ENCODE measurements at regions not wholly inside any gene's neighbourhood (a gene's known extent, or its start where the extent isn't known, plus 50 kb on each side); places are given as distances from the start of the nearest gene placed in this dataset.

DNA sequence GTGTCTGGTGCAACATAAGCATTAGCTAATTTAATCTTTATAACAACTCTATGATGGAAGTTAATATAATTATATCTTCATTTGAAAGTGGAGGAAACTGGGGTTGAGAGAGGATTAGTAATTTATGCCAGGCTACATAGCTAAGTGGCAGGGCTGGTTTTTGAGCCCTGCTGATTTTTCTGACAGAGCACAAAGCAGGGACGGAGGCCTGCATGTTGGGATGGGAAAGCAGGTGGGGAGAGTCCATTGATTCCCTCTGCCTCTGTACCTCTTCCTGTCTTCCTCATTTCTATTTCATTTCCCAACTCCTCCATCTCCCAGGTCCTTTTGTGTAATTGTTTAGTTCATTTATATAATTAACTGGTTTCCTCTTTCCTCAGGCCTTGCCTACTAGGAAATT is 251.6 kb upstream of the ZPLD1 start:
- DNase-seq (ENCODE audit: low spot score): no peak
- Histone ChIP-seq H3K9ac (ENCODE audit: low read depth in 1 of 2, low read length in 2 of 2) (no peak overlapping the region), H3K27me3 (ENCODE audit: control insufficient read depth in 4 of 4, insufficient read depth in 4 of 4, low read length in 3 of 4) (no peaks in the 10 kb centered on the region), H3K4me3 (ENCODE audit: low read depth in 1 of 3, low read length in 3 of 3) (no peak overlapping the region), H3K36me3 (ENCODE audit: control insufficient read depth in 4 of 4, insufficient read depth in 3 of 4, low read depth in 1 of 4, low read length in 3 of 4) (no peaks in the 10 kb centered on the region), H3K4me1 (ENCODE audit: control insufficient read depth in 4 of 4, insufficient read depth in 4 of 4, low read length in 3 of 4) (peaks cover 4 to 35% (median 31%) of the 10 kb centered on the region in 4 donors), H3K9me3 (ENCODE audit: control insufficient read depth in 4 of 4, low read length in 3 of 4) (no peaks in the 10 kb centered on the region), H3K27ac (ENCODE audit: low read depth in 1 of 2, low read length in 2 of 2) (no peak overlapping the region)
- no peak for TF ChIP-seq GABPA (IDR thresholded peaks at IDR 0.05 in 1 of 2, conservative IDR thresholded peaks at IDR 0.05 in 1 of 2)
- 60% methylated on average over 1 of the region's 1 CpG for WGBS

DNA sequence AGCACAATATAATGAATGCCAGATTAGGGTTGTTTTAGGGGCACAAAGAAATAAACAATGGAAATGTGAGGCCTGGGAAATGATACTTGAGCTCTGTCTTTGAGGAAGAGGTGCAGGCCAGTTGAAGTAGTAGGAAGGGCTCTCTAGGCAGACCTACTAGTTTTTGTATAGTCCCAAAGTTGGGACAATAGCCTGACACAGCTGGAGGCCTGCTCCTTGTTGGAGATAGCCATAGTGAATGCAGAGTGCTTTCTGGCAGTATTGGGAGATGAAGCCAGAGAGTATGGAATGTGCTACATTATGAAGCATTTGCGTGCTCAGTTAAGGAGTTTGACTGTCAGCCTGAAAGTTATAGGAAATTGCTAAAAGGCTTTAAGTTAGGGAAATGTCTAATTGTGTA is 251.2 kb upstream of the ZPLD1 start:
- Histone ChIP-seq H3K9ac (ENCODE audit: low read depth in 1 of 2, low read length in 2 of 2) (no peak overlapping the region), H3K36me3 (ENCODE audit: control insufficient read depth in 4 of 4, insufficient read depth in 3 of 4, low read depth in 1 of 4, low read length in 3 of 4) (no peaks in the 10 kb centered on the region), H3K9me3 (ENCODE audit: control insufficient read depth in 4 of 4, low read length in 3 of 4) (no peaks in the 10 kb centered on the region), H3K4me1 (ENCODE audit: control insufficient read depth in 4 of 4, insufficient read depth in 4 of 4, low read length in 3 of 4) (peaks cover 4 to 35% (median 31%) of the 10 kb centered on the region in 4 donors), H3K27me3 (ENCODE audit: control insufficient read depth in 4 of 4, insufficient read depth in 4 of 4, low read length in 3 of 4) (no peaks in the 10 kb centered on the region), H3K4me3 (ENCODE audit: low read depth in 1 of 3, low read length in 3 of 3) (no peak overlapping the region), H3K27ac (ENCODE audit: low read depth in 1 of 2, low read length in 2 of 2) (no peak overlapping the region)
- 96% methylated on average over 1 of the region's 1 CpG for WGBS
- TF ChIP-seq REST (IDR thresholded peaks at IDR 0.05): no peak
- TF ChIP-seq ZBTB33 (IDR thresholded peaks at IDR 0.05): no peak
- TF ChIP-seq ATF3 (IDR thresholded peaks at IDR 0.05): no peak
- TF ChIP-seq, protein P1, sequence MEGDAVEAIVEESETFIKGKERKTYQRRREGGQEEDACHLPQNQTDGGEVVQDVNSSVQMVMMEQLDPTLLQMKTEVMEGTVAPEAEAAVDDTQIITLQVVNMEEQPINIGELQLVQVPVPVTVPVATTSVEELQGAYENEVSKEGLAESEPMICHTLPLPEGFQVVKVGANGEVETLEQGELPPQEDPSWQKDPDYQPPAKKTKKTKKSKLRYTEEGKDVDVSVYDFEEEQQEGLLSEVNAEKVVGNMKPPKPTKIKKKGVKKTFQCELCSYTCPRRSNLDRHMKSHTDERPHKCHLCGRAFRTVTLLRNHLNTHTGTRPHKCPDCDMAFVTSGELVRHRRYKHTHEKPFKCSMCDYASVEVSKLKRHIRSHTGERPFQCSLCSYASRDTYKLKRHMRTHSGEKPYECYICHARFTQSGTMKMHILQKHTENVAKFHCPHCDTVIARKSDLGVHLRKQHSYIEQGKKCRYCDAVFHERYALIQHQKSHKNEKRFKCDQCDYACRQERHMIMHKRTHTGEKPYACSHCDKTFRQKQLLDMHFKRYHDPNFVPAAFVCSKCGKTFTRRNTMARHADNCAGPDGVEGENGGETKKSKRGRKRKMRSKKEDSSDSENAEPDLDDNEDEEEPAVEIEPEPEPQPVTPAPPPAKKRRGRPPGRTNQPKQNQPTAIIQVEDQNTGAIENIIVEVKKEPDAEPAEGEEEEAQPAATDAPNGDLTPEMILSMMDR (IDR thresholded peaks at IDR 0.05; ENCODE audit: low read depth, low read length, missing input control): no peak
- TF ChIP-seq, protein P2, sequence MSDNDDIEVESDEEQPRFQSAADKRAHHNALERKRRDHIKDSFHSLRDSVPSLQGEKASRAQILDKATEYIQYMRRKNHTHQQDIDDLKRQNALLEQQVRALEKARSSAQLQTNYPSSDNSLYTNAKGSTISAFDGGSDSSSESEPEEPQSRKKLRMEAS (IDR thresholded peaks at IDR 0.05): no peak
- no peak for TF ChIP-seq HNF4A (conservative IDR thresholded peaks at IDR 0.05)
- no peak for TF ChIP-seq YY1 (IDR thresholded peaks at IDR 0.05)
- no peak for TF ChIP-seq TAF1 (conservative IDR thresholded peaks at IDR 0.05)
- no peak for DNase-seq (ENCODE audit: low spot score)

DNA sequence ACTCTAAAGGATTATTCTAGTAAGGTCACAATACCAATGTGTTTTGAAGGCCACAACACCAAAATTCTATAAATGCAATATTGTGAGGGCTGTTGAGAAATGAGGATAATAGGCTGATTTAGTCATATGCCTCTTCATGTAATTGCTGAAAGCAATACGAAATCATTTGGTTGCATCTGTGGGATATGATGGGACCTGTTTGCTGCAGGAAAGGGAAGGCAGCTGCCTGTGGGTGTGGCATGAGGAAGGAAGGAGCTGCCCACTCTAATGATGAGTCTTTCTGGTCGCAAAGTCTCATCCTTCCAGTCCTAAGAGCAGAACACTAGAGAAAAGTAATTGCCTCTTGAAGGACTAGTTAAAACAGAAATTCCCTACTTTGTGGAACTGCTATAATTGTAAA is 245.3 kb upstream of the ZPLD1 start:
- Histone ChIP-seq H3K4me1 (ENCODE audit: control insufficient read depth in 4 of 4, insufficient read depth in 4 of 4, low read length in 3 of 4) (no peaks in the 10 kb centered on the region), H3K9me3 (ENCODE audit: control insufficient read depth in 4 of 4, low read length in 3 of 4) (no peaks in the 10 kb centered on the region), H3K27me3 (ENCODE audit: control insufficient read depth in 4 of 4, insufficient read depth in 4 of 4, low read length in 3 of 4) (no peaks in the 10 kb centered on the region), H3K27ac (ENCODE audit: low read depth in 1 of 2, low read length in 2 of 2) (no peak overlapping the region), H3K36me3 (ENCODE audit: control insufficient read depth in 4 of 4, insufficient read depth in 3 of 4, low read depth in 1 of 4, low read length in 3 of 4) (no peaks in the 10 kb centered on the region), H3K4me3 (ENCODE audit: low read depth in 1 of 3, low read length in 3 of 3) (no peak overlapping the region), H3K9ac (ENCODE audit: low read depth in 1 of 2, low read length in 2 of 2) (no peak overlapping the region)
- 81% methylated on average over 2 of the region's 2 CpGs for WGBS
- DNase-seq (ENCODE audit: low spot score): no peak
- TF ChIP-seq RAD21 (IDR thresholded peaks at IDR 0.05) (no peak), JUND (IDR thresholded peaks at IDR 0.05) (no peak), NR2F2 (IDR thresholded peaks at IDR 0.05) (no peak), HNF4G (IDR thresholded peaks at IDR 0.05) (no peak), REST (IDR thresholded peaks at IDR 0.05) (no peak), FOXA1 (IDR thresholded peaks at IDR 0.05) (no peak), HNF4A (conservative IDR thresholded peaks at IDR 0.05) (no peak), TAF1 (conservative IDR thresholded peaks at IDR 0.05) (no peak), FOXA2 (IDR thresholded peaks at IDR 0.05) (no peak)
- TF ChIP-seq, protein P2 (IDR thresholded peaks at IDR 0.05): no peak
